GM10266 (cell line): ENCODE measurements at regions not wholly inside any gene's neighbourhood (a gene's known extent, or its start where the extent isn't known, plus 50 kb on each side); places are given as distances from the start of the nearest gene placed in this dataset.

Source experiments
- DNase-seq: peaks from one replicate; pipeline ENCODE4 v3.0.0; 2012; ENCODE audit errors: extremely low spot score
- CTCF ChIP-seq: IDR thresholded peaks from 2 replicates; pipeline ENCODE4 v1.5.1; 2012; ENCODE audit warnings: mild to moderate bottlenecking, low read depth; ENCODE audit not compliant: control insufficient read depth, insufficient read depth; ENCODE audit errors: missing control alignments

- no peak for DNase-seq
- no peak for TF ChIP-seq CTCF
These were observed 485.3 kb upstream of the MGAT4C start for GRCh38 chr12:86741531-86741930.

- TF ChIP-seq CTCF, result no peak
- peak; percentile 3 for DNase-seq
These were observed 479.7 kb upstream of the MGAT4C start for GRCh38 chr12:86735851-86736250.

GRCh38 chr12:86735072-86735471, 478.9 kb upstream of the MGAT4C start:
- DNase-seq, result no peak
- no peak for TF ChIP-seq CTCF

- DNase-seq, result no peak
- no peak for TF ChIP-seq CTCF
These were observed 474.0 kb upstream of the MGAT4C start for GRCh38 chr12:86730233-86730632.

- no peak for DNase-seq
- no peak for TF ChIP-seq CTCF
These were observed 473.5 kb upstream of the MGAT4C start for GRCh38 chr12:86729739-86730138.

GRCh38 chr12:86727160-86727559, 471.0 kb upstream of the MGAT4C start:
- TF ChIP-seq CTCF, result no peak
- DNase-seq, result no peak

GRCh38 chr12:86724716-86725115, 468.5 kb upstream of the MGAT4C start:
- no peak for TF ChIP-seq CTCF
- no peak for DNase-seq

GRCh38 chr12:86723326-86723725, 467.1 kb upstream of the MGAT4C start:
- no peak for DNase-seq
- TF ChIP-seq CTCF, result no peak
